IMR-90 (cell line): ENCODE measurements at regions not wholly inside any gene's neighbourhood (a gene's known extent, or its start where the extent isn't known, plus 50 kb on each side); places are given as distances from the start of the nearest gene placed in this dataset.

Experiments
- ATAC-seq: fragments of 200-7000 bp; cut with Tn5 transposase; 2 replicates; pipeline ENCODE4 v1.9.1; 2020; ENCODE audit warnings: low read depth, mild to moderate bottlenecking, moderate library complexity
- BruUV-seq: library from RNA; stranded (reverse); fragments of 400-500 nt; replicated peaks from 2 replicates; lab custom pipeline; 2021; lab: Mats Ljungman, UMichigan
- CTCF ChIA-PET: fragments of 300-600 bp; formaldehyde crosslinking; extraction: SDS; loops from one replicate; lab custom pipeline; 2021; ENCODE audit warnings: antibody characterized with exemption; lab: Yijun Ruan, JAX
- POLR2A ChIA-PET: fragments of 300-600 bp; sonication (Branson Sonifier 250); formaldehyde crosslinking; loops from one replicate; lab custom pipeline; 2022; ENCODE audit warnings: antibody characterized with exemption; ENCODE audit not compliant: unreplicated experiment; lab: Charles Lee
- DNase-seq: peaks from one replicate; pipeline ENCODE4 v3.0.0; 2013
- H2AFZ ChIP-seq: replicated peaks from 2 replicates; pipeline ENCODE3; 2013; ENCODE audit warnings: low read length, mild to moderate bottlenecking; ENCODE audit not compliant: poor library complexity
- H2AK5ac ChIP-seq: 2 replicates; pipeline ENCODE4 v1.6.1; 2013; ENCODE audit warnings: low read depth, low read length, inconsistent platforms
- H2AK9ac ChIP-seq: replicated peaks from 2 replicates; pipeline ENCODE3; 2013; ENCODE audit warnings: mild to moderate bottlenecking, low read depth, low read length, moderate library complexity; ENCODE audit not compliant: poor library complexity
- H2BK120ac ChIP-seq: 2 replicates; pipeline ENCODE4 v1.6.1; 2013; ENCODE audit warnings: low read depth, low read length, inconsistent platforms
- H2BK15ac ChIP-seq: 3 replicates; pipeline ENCODE4 v1.6.1; 2013; ENCODE audit warnings: low read depth, low read length, inconsistent platforms
- H2BK20ac ChIP-seq: 2 replicates; pipeline ENCODE4 v1.6.1; 2013; ENCODE audit warnings: low read depth, mild to moderate bottlenecking, inconsistent platforms, low read length, moderate library complexity
- H2BK5ac ChIP-seq: 2 replicates; pipeline ENCODE4 v1.6.1; 2013; ENCODE audit warnings: mild to moderate bottlenecking, low read depth, low read length, inconsistent platforms; ENCODE audit not compliant: poor library complexity, severe bottlenecking
- H3K14ac ChIP-seq: replicated peaks from 2 replicates; pipeline ENCODE4 v1.6.1; 2013; ENCODE audit warnings: low read depth, low read length, inconsistent platforms
- H3K18ac ChIP-seq: 2 replicates; pipeline ENCODE4 v1.6.1; 2013; ENCODE audit warnings: low read depth, low read length, control low read depth
- H3K23ac ChIP-seq: 2 replicates; pipeline ENCODE4 v1.6.1; 2013; ENCODE audit warnings: low read depth, low read length, inconsistent platforms
- H3K27ac ChIP-seq: 2 replicates; pipeline ENCODE4 v1.5.1; 2013; ENCODE audit warnings: mild to moderate bottlenecking, control low read depth, low read length; ENCODE audit not compliant: insufficient read depth
- H3K27me3 ChIP-seq: 2 replicates; pipeline ENCODE4 v1.6.1; 2013; ENCODE audit warnings: low read length; ENCODE audit not compliant: control insufficient read depth, insufficient read depth
- H3K36me3 ChIP-seq: 2 replicates; pipeline ENCODE4 v1.6.1; 2013; ENCODE audit warnings: low read length, mixed read lengths; ENCODE audit not compliant: control insufficient read depth, insufficient read depth
- H3K4ac ChIP-seq: 2 replicates; pipeline ENCODE4 v1.6.1; 2013; ENCODE audit warnings: low read depth, low read length, inconsistent platforms
- H3K4me1 ChIP-seq: 2 replicates; pipeline ENCODE4 v1.6.1; 2013; ENCODE audit warnings: low read length, mixed read lengths; ENCODE audit not compliant: control insufficient read depth, insufficient read depth
- H3K4me2 ChIP-seq: 2 replicates; pipeline ENCODE4 v1.6.1; 2013; ENCODE audit warnings: low read depth, mild to moderate bottlenecking, control low read depth, low read length, moderate library complexity
- H3K4me3 ChIP-seq: 2 replicates; pipeline ENCODE4 v1.5.1; 2013; ENCODE audit warnings: low read depth, mild to moderate bottlenecking, control low read depth, low read length, moderate library complexity; ENCODE audit not compliant: insufficient read depth
- H3K56ac ChIP-seq: 2 replicates; pipeline ENCODE4 v1.6.1; 2013; ENCODE audit warnings: low read length, inconsistent platforms; ENCODE audit not compliant: insufficient read depth; ENCODE audit errors: extremely low read depth
- H3K79me1 ChIP-seq, 2 experiments: 2 replicates each; pipeline ENCODE4 v1.6.1; 2013; ENCODE audit warnings: low read length in 2 of 2, inconsistent platforms in 1 of 2, low read depth in 1 of 2
- H3K9ac ChIP-seq: 2 replicates; pipeline ENCODE4 v1.6.1; 2013; ENCODE audit warnings: low read depth, low read length, control low read depth
- H3K9me1 ChIP-seq: 2 replicates; pipeline ENCODE4 v1.6.1; 2013; ENCODE audit warnings: low read length, inconsistent platforms; ENCODE audit not compliant: insufficient read depth
- H3K9me3 ChIP-seq: 2 replicates; pipeline ENCODE4 v1.6.1; 2013; ENCODE audit warnings: low read length; ENCODE audit not compliant: control insufficient read depth, insufficient read depth
- H4K20me1 ChIP-seq: 2 replicates; pipeline ENCODE4 v1.6.1; 2013; ENCODE audit warnings: low read length, inconsistent platforms; ENCODE audit not compliant: insufficient read depth
- H4K5ac ChIP-seq: 2 replicates; pipeline ENCODE4 v1.6.1; 2013; ENCODE audit warnings: mild to moderate bottlenecking, low read depth, low read length, control low read depth
- H4K8ac ChIP-seq, 2 experiments: 2 replicates each; pipeline ENCODE4 v1.6.1; 2013; ENCODE audit warnings: low read depth in 2 of 2, low read length in 2 of 2, control low read depth in 1 of 2, inconsistent platforms in 1 of 2
- H4K91ac ChIP-seq: 2 replicates; pipeline ENCODE4 v1.6.1; 2013; ENCODE audit warnings: low read depth, low read length, inconsistent platforms; ENCODE audit not compliant: insufficient read depth
- BHLHE40 ChIP-seq: fragments of 150-350 bp; IDR thresholded peaks from 2 replicates; pipeline ENCODE4 v1.6.1; 2016; ENCODE audit warnings: mild to moderate bottlenecking, low read depth, low read length
- CEBPB ChIP-seq: IDR thresholded peaks from 2 replicates; pipeline ENCODE4 v1.6.1; 2012; ENCODE audit warnings: low read depth, low read length, improper control_type of control experiment
- CHD1 ChIP-seq: IDR thresholded peaks from 2 replicates; pipeline ENCODE4 v1.6.1; 2012; ENCODE audit warnings: low read depth, low read length, improper control_type of control experiment
- MAFK ChIP-seq: IDR thresholded peaks from 2 replicates; pipeline ENCODE4 v1.6.1; 2012; ENCODE audit warnings: low read depth, low read length, improper control_type of control experiment
- MAZ ChIP-seq: IDR thresholded peaks from 2 replicates; pipeline ENCODE4 v1.6.1; 2012; ENCODE audit warnings: low read depth, mild to moderate bottlenecking, low read length, improper control_type of control experiment, moderate library complexity, borderline replicate concordance
- MXI1 ChIP-seq: IDR thresholded peaks from 2 replicates; pipeline ENCODE4 v1.6.1; 2012; ENCODE audit warnings: low read depth, mild to moderate bottlenecking, low read length, moderate library complexity, borderline replicate concordance
- POLR2A ChIP-seq: IDR thresholded peaks from 2 replicates; pipeline ENCODE4 v1.6.1; 2012; ENCODE audit warnings: mild to moderate bottlenecking, low read depth, low read length
- RFX5 ChIP-seq: IDR thresholded peaks from 2 replicates; pipeline ENCODE4 v1.8.0; 2012; ENCODE audit warnings: low read depth, mild to moderate bottlenecking, low read length, moderate library complexity
- SMC3 ChIP-seq: fragments of 150-350 bp; IDR thresholded peaks from 2 replicates; pipeline ENCODE4 v1.6.1; 2016; ENCODE audit warnings: low read depth, mild to moderate bottlenecking, antibody characterized with exemption, low read length, moderate library complexity
- WGBS, 2 experiments: methylation state at CpG; one replicate each; pipeline versions ENCODE4 v1.1.5 to v1.1.7; 2013; ENCODE audit warnings: missing lambda C conversion rate in 2 of 2; ENCODE audit not compliant: insufficient read length in 1 of 2; ENCODE audit errors: extremely low coverage in 2 of 2; 5-methylcytosine and 5-hydroxymethylcytosine counted together
- dilution Hi-C: fragments of 300-500 bp; cut with HindIII; formaldehyde crosslinking; loops from one replicate; pipeline ENCODE4 v1.14.3; 2018; ENCODE audit warnings: low sequenced_read_pairs; ENCODE audit not compliant: unreplicated experiment
- in situ Hi-C: fragments of 300-500 bp; cut with MboI; formaldehyde crosslinking; loops from 3 replicates; pipeline ENCODE4 v1.14.3; 2019; ENCODE audit warnings: low sequenced_read_pairs, inconsistent platforms, mixed read lengths
- intact Hi-C: fragments of 100-400 bp; cut with micrococcal nuclease; formaldehyde crosslinking; loops from 2 replicates; pipeline ENCODE4 v1.10.0; 2022
- TF ChIP-seq, protein P1 (sequence below): fragments of 150-350 bp; IDR thresholded peaks from 2 replicates; pipeline ENCODE4 v1.6.1; 2017; ENCODE audit warnings: mild to moderate bottlenecking, antibody characterized with exemption, low read length, low read depth

DNA sequence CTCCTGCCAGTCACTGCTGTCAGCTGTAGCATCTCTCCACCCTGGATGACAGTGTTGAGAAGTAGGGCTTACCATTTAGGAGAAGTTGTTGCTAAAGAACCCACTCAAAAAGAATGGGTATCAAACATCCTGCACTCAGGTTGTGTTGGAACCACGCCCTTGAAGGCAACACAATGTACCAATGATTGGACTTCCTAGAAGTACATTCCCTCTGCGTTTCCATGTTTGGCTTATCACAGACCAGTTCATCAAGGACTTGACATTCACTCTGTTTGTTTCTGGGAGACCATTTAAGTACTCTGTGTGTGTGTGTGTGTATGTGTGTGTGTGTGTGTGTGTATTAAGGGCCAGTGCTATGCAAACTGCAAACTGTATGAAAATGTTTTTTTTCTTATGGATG, 200.6 kb upstream of the GATB start:
- H3K56ac ChIP-seq, result no peak overlapping the region
- H2AK9ac ChIP-seq, result no peak overlapping the region
- H3K23ac ChIP-seq, result no peak overlapping the region
- BruUV-seq, result no TSS peak
- no peak overlapping the region for H2BK120ac ChIP-seq
- H2AFZ ChIP-seq, result no peak overlapping the region
- H2BK20ac ChIP-seq, result no peak overlapping the region
- H4K91ac ChIP-seq, result no peak overlapping the region
- no peak overlapping the region for H4K5ac ChIP-seq
- peaks cover 5% of the 10 kb centered on the region for H3K27me3 ChIP-seq
- no peak overlapping the region for H3K9ac ChIP-seq
- ChIA-PET POLR2A (no interaction called here), CTCF (no interaction called here)
- H3K18ac ChIP-seq, result no peak overlapping the region
- DNase-seq (no peak), ATAC-seq (no peak)
- no peak overlapping the region for H2BK15ac ChIP-seq
- no peaks in the 10 kb centered on the region for H3K36me3 ChIP-seq
- H2AK5ac ChIP-seq, result no peak overlapping the region
- no peak overlapping the region for H4K8ac ChIP-seq
- H3K9me1 ChIP-seq, result no peaks in the 10 kb centered on the region
- dilution Hi-C loops (no loop called here), in situ Hi-C loops (no loop called here), intact Hi-C loops (no loop called here)
- H3K4ac ChIP-seq, result no peak overlapping the region
- no peaks in the 10 kb centered on the region for H3K79me1 ChIP-seq
- H3K4me2 ChIP-seq, result no peak overlapping the region
- H3K27ac ChIP-seq, result no peak overlapping the region
- no peak overlapping the region for H3K4me3 ChIP-seq
- no peak overlapping the region for H3K14ac ChIP-seq
- WGBS, 2 experiments, result no CpG with 5 or more reads among the region's 2 CpGs
- H4K20me1 ChIP-seq, result no peaks in the 10 kb centered on the region
- TF ChIP-seq CHD1 (no peak), POLR2A (no peak), MXI1 (no peak), BHLHE40 (no peak), MAFK (no peak), CEBPB (no peak), SMC3 (no peak), RFX5 (no peak), MAZ (no peak)
- TF ChIP-seq, protein P1, sequence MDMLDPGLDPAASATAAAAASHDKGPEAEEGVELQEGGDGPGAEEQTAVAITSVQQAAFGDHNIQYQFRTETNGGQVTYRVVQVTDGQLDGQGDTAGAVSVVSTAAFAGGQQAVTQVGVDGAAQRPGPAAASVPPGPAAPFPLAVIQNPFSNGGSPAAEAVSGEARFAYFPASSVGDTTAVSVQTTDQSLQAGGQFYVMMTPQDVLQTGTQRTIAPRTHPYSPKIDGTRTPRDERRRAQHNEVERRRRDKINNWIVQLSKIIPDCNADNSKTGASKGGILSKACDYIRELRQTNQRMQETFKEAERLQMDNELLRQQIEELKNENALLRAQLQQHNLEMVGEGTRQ, result no peak
- no peak overlapping the region for H2BK5ac ChIP-seq
- no peaks in the 10 kb centered on the region for H3K9me3 ChIP-seq
- no peaks in the 10 kb centered on the region for H3K4me1 ChIP-seq
